MG63 (cell line): ENCODE measurements at regions not wholly inside any gene's neighbourhood (a gene's known extent, or its start where the extent isn't known, plus 50 kb on each side); places are given as distances from the start of the nearest gene placed in this dataset.
"Not testable (repeated sequence)": the region's sequence is repeated elsewhere in the genome, so short reads cannot be mapped to it uniquely, and the experiment has no call there.

Experiments
- DNase-seq: peaks from one replicate; pipeline ENCODE4 v3.0.0-alpha.2; 2020
- H3K27me3 ChIP-seq: fragments of 250-450 bp; sonication (Bioruptor Pico); 2 replicates; pipeline ENCODE4 v1.5.1; 2020; ENCODE audit warnings: mild to moderate bottlenecking, moderate library complexity
- H3K36me3 ChIP-seq: fragments of 250-450 bp; sonication (Bioruptor Pico); 2 replicates; pipeline ENCODE4 v1.5.1; 2020; ENCODE audit warnings: mild to moderate bottlenecking, moderate library complexity
- H3K4me3 ChIP-seq: fragments of 250-450 bp; sonication (Bioruptor Pico); 2 replicates; pipeline ENCODE4 v1.5.1; 2020; ENCODE audit warnings: mild to moderate bottlenecking, moderate library complexity
- H3K9me3 ChIP-seq: fragments of 250-450 bp; sonication (Bioruptor Pico); 2 replicates; pipeline ENCODE4 v1.5.1; 2020; ENCODE audit warnings: mild to moderate bottlenecking, moderate library complexity

DNA sequence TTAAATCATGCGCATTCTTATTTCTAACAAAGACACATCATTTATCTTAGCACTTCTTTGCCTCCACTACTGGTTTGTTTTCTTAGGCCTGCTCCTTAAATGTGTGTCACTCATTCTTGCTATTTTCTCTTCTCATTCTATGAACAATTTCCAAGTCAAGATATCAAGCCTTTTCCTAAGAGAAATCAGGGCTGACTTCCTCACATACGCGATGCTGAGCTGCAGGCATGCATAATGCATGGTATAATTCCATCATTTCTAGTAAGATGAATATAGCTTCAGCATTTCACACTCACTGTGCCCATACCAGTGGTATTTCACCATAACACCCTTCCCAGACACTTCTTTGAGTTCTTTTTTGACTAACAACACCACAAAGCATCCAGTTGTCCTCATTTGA lies 838.9 kb upstream of the DDX18 start:
- Histone ChIP-seq H3K9me3 (no peaks in the 10 kb centered on the region), H3K36me3 (no peaks in the 10 kb centered on the region), H3K27me3 (no peaks in the 10 kb centered on the region), H3K4me3 (no peak overlapping the region)
- no peak for DNase-seq

DNA sequence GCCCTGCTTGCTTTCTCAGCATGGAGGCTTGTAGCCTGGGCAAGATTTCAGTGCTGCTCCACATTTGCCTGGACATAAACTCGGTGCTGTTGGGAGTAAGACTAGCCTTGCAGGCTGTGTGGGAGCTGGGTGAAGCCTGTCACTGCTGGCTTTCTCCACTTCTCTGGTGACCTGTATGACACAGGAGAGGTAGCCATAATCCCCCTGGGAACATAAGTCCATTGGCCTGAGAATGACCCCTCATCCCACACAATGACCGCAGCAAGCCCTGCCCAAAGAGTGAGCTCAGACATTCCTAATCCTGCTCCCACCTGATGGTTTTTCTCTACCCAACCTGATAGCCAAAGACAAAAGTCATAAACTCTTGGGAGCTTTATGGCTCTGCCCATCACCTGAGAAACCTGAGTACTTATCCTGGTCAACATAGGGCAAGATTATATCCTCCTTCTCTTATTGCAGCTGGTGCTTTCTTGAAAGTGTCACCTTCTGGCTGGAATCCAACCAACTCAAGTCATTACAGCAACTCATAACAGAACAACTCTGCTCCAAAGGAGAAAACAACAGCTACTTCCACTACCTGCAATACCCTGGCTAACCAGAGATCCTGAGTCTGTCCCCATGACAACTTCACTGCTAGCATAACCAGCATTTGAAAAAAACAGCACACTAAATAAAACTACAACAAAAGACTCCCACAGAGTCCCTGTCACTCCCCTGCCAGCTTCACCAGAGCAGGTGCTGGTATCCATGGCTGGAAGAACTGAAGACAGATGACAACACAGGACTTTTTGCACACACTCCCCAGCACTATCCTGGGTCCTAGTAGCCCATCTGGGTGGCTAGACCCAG lies 834.4 kb upstream of the DDX18 start:
- no peaks in the 10 kb centered on the region for H3K36me3 ChIP-seq
- H3K9me3 ChIP-seq: peaks cover 2% of the 10 kb centered on the region; the same call in 1 of the 2 replicates
- H3K27me3 ChIP-seq: no peaks in the 10 kb centered on the region
- no peak for DNase-seq
- no peak overlapping the region for H3K4me3 ChIP-seq

DNA sequence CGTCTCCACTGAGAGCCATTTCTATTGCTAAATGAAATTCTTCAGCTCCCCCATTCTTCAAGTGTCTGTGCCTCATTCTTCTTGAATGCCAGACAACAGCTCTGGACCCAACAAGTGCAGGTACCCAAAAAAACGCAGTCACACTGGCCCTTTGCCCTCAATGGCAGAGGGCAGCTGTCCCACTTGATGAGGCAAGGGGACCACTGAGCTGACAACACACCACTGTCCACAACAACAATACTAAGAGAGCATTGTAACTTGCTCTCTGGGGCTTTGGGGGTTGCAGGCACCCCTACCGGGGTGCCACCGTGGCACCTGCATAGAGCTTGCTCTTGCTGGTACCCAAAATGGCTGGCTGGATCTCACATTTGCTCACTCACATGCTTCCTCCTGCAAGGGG lies 827.0 kb upstream of the DDX18 start:
- Histone ChIP-seq H3K36me3 (no peaks in the 10 kb centered on the region), H3K4me3 (no peak overlapping the region), H3K27me3 (no peaks in the 10 kb centered on the region), H3K9me3 (peaks cover 2% of the 10 kb centered on the region; the same call in 1 of the 2 replicates)
- DNase-seq: no peak

DNA sequence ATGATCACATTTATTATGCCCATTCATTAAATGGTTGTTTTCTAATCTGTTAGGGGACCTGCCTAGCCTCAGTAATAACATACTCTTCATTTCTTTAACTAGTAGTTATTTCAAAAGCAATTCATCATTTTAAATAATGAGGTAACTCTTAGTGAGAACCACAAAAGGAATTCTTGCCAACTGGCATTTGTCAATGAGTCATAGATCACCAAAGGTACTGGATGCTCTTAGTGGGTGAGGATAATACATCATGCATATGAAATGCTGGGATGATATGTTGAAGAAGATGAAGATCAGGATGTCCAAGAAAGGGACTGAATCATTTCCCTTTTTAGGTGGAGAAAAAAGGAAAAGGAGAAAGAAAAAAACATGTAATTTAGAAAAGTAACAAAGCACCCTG lies 826.2 kb upstream of the DDX18 start:
- Histone ChIP-seq H3K4me3 (no peak overlapping the region), H3K36me3 (no peaks in the 10 kb centered on the region), H3K9me3 (peaks cover 2% of the 10 kb centered on the region; the same call in 1 of the 2 replicates), H3K27me3 (no peaks in the 10 kb centered on the region)
- DNase-seq: no peak

DNA sequence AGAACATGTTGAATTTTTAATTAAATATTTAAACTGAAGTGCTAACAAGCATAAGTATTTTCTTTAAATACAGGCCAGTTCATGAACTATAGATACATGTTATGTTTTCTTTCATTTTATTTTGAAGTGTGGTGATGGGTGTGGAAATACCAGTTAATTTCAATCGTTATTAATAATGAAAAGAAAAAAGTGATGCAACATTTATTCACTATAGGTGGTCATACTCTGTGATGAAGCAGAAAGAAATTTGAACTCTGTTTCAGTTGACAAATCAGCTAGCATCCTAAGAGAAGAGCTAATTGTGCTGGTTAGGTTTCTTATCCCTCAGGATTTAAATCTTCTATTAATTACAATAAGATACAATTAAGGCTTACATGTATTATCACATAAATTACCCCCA lies 795.1 kb upstream of the DDX18 start:
- no peak for DNase-seq
- Histone ChIP-seq H3K4me3 (no peak overlapping the region), H3K27me3 (no peaks in the 10 kb centered on the region)

DNA sequence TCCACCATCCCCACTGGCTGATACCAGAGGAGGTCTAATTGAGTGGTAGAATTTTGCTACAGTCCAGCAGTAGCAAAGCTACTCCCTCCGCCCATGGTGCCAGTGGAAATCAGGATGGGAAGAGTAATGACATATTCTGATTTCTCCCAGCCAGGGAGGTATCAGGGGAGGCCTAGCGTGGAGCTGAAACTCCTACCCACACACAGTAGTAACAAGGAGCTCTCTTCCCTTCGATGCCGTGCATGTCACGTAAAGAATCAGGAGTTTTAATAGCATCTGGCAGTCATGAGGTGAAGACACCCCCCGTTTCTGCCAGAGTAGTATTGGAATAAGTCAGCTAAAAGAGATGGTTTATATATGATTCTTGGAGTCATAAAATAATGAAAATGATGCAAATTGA lies 786.8 kb upstream of the DDX18 start:
- DNase-seq: no peak
- H3K36me3 ChIP-seq: no peaks in the 10 kb centered on the region
- H3K4me3 ChIP-seq: no peak overlapping the region
- H3K27me3 ChIP-seq: no peaks in the 10 kb centered on the region
- H3K9me3 ChIP-seq: no peaks in the 10 kb centered on the region

More for the DNA sequence above, 795.1 kb upstream of the DDX18 start:
- Histone ChIP-seq H3K36me3 (no peaks in the 10 kb centered on the region), H3K9me3 (no peaks in the 10 kb centered on the region)

DNA sequence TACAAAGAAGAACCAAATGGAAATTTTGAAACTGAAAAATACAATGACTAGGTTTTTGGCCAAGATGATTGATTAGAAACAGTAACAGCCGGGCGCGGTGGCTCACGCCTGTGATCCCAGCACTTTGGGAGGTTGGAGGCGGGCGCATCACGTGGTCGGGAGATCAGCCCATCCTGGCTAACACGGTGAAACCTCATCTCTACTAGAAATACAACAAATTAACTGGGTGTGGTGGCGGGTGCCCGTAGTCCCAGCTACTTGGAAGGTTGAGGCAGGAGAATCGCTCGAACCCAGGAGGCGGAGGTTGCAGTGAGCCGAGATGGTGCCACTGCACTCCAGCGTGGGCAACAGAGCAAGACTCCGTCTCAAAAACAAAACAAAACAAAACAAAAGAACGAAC lies 785.8 kb upstream of the DDX18 start:
- H3K36me3 ChIP-seq, DNase-seq, H3K9me3 ChIP-seq, H3K4me3 ChIP-seq, H3K27me3 ChIP-seq: not testable (repeated sequence)

GRCh38 chr2:117055499-117056375 lies 758.8 kb upstream of the DDX18 start:
- H3K9me3 ChIP-seq: no peaks in the 10 kb centered on the region; the same call in 1 of the 2 replicates
- no peak overlapping the region for H3K4me3 ChIP-seq
- H3K27me3 ChIP-seq: no peaks in the 10 kb centered on the region
- H3K36me3 ChIP-seq: no peaks in the 10 kb centered on the region
- no peak for DNase-seq

- no peak overlapping the region for H3K4me3 ChIP-seq
- H3K27me3 ChIP-seq: no peaks in the 10 kb centered on the region
- no peaks in the 10 kb centered on the region; the same call in 1 of the 2 replicates for H3K9me3 ChIP-seq
- no peak for DNase-seq
- H3K36me3 ChIP-seq: no peaks in the 10 kb centered on the region
These were observed 758.1 kb upstream of the DDX18 start for GRCh38 chr2:117056376-117056748.

DNA sequence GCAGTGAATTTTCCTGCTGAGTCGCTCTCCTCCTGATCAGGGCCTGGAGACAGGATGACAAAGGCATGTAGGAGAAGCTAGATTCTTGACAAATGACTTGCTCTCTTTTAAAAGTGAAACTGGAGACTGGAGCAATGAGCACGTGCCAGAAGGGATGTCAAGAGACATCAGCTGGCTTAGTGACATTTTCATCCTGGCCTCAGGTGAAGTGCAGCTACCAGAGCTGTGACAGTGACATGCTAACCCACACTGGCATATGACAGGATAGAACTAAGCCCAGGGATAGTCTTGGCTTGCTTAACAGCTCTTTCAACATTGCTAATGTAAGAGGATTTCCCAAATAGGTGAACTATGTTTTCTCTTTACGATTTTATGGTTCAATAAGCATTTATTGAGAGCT lies 757.5 kb upstream of the DDX18 start:
- no peaks in the 10 kb centered on the region for H3K27me3 ChIP-seq
- H3K9me3 ChIP-seq: no peaks in the 10 kb centered on the region; the same call in 1 of the 2 replicates
- peak; percentile 23 for DNase-seq
- no peak overlapping the region for H3K4me3 ChIP-seq
- no peaks in the 10 kb centered on the region for H3K36me3 ChIP-seq

- H3K36me3 ChIP-seq: no peaks in the 10 kb centered on the region
- H3K4me3 ChIP-seq: no peak overlapping the region
- no peak for DNase-seq
- no peaks in the 10 kb centered on the region; the same call in 1 of the 2 replicates for H3K9me3 ChIP-seq
- no peaks in the 10 kb centered on the region for H3K27me3 ChIP-seq
These were observed 756.1 kb upstream of the DDX18 start for GRCh38 chr2:117058366-117058765.

DNA sequence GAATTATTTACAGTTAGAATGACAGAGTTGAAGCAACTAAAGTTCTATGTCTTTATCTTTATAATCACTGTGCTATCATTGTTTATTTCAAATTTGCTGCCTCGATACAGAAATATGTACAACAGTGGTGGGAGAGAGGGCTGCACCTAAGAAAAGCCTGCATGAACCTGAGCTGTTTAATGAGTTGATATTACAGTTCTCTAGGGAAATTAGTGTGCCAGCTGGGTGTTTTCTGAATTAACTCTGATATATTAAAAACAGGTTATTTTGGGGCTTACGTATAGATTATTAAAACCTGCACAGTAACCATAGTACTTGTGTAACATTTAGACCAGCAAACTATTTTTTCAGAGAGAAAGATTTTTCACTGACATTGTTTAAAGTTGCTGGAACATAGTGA lies 750.5 kb upstream of the DDX18 start:
- Histone ChIP-seq H3K36me3 (no peaks in the 10 kb centered on the region), H3K27me3 (no peaks in the 10 kb centered on the region), H3K4me3 (no peak overlapping the region), H3K9me3 (no peaks in the 10 kb centered on the region)
- no peak for DNase-seq

- H3K4me3 ChIP-seq: peak overlapping the region; percentile 17
These were observed 748.6 kb upstream of the DDX18 start for GRCh38 chr2:117065912-117066311.

DNA sequence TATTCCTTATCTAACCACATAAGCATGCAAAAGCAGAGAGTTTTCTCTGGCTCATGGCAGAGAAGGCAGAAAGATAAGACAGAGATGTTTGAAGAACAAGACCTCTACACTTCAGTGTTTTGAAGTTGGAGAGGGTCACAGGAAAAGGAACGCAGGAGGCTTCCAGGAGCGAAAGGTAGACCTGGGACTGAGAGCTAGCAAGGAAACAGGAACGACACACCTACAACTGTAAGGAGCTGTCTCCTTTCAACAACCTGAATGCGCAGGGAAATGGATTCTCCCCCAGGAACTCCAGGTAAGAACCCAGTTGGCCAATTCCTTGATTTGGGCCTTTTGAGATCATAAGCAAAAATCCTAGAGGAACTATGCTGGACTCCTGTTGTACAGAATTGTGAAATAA lies 746.6 kb upstream of the DDX18 start:
- H3K36me3 ChIP-seq: no peaks in the 10 kb centered on the region
- no peak overlapping the region for H3K4me3 ChIP-seq
- no peak for DNase-seq
- no peaks in the 10 kb centered on the region for H3K27me3 ChIP-seq
- H3K9me3 ChIP-seq: no peaks in the 10 kb centered on the region

More at GRCh38 chr2:117065912-117066311, 748.6 kb upstream of the DDX18 start:
- H3K9me3 ChIP-seq: no peaks in the 10 kb centered on the region
- no peaks in the 10 kb centered on the region for H3K36me3 ChIP-seq
- H3K27me3 ChIP-seq: no peaks in the 10 kb centered on the region
- peak; percentile 12 for DNase-seq

GRCh38 chr2:117068371-117068770 lies 746.1 kb upstream of the DDX18 start:
- H3K9me3 ChIP-seq: no peaks in the 10 kb centered on the region
- no peak overlapping the region for H3K4me3 ChIP-seq
- H3K27me3 ChIP-seq: no peaks in the 10 kb centered on the region
- no peak for DNase-seq
- no peaks in the 10 kb centered on the region for H3K36me3 ChIP-seq

GRCh38 chr2:117071556-117072102 lies 742.9 kb upstream of the DDX18 start:
- no peaks in the 10 kb centered on the region for H3K27me3 ChIP-seq
- DNase-seq: no peak
- no peak overlapping the region for H3K4me3 ChIP-seq
- no peaks in the 10 kb centered on the region for H3K36me3 ChIP-seq
- no peaks in the 10 kb centered on the region for H3K9me3 ChIP-seq

- no peaks in the 10 kb centered on the region for H3K27me3 ChIP-seq
- no peak for DNase-seq
- no peaks in the 10 kb centered on the region for H3K9me3 ChIP-seq
- H3K36me3 ChIP-seq: no peaks in the 10 kb centered on the region
- H3K4me3 ChIP-seq: no peak overlapping the region
These were observed 739.7 kb upstream of the DDX18 start for GRCh38 chr2:117074756-117075155.
